OCI-M1 (cell line): ENCODE measurements at regions not wholly inside any gene's neighbourhood (a gene's known extent, or its start where the extent isn't known, plus 50 kb on each side); places are given as distances from the start of the nearest gene placed in this dataset.
A peak's percentile ranks its signal among the peaks of the same experiment; 100 is the strongest.
"Not testable (repeated sequence)": the region's sequence is repeated elsewhere in the genome, so short reads cannot be mapped to it uniquely, and the experiment has no call there.

Experiments used
- DNase-seq: peaks from one replicate; lab custom pipeline; 2025; lab: John Stamatoyannopoulos, UW

DNA sequence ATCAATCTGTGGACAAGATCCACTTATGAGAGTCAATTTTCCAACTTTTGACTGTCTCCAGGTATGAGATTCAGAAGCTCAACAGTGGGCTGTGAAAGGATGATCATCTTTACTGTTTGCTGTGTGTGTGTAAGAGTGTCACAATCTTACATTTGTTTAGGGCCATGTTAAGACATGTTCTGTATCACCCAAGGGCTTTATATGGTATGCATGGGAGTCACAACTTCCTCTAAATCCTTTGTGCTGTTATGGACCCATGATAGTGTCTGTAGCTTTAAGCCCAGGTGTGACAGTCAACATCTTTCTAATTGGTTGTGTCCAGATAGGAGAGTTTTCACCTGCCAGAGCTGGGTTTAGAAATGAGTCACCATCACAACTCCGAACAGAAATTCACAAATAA, 70.2 kb downstream of the ZNF726 start:
- not testable (repeated sequence) for DNase-seq

DNA sequence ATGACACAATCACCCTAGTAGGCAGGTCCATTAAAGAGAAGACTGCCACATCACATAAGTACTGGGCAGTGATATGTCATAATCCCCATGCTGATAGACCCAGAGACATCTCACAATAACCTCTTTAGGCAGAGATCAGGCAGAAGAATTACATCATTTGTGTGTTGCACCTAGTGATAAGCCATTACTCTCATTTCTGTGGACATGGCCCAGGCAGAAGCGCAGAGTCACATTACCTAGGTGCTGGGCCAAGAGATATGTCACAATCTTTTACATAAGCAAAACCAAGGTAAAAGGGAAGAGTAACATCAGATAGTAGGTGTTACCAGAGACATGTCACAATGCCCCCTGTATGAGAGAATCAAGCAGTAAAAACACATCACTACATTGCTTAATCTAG, 71.9 kb downstream of the ZNF726 start:
- DNase-seq: peak; percentile 58

DNA sequence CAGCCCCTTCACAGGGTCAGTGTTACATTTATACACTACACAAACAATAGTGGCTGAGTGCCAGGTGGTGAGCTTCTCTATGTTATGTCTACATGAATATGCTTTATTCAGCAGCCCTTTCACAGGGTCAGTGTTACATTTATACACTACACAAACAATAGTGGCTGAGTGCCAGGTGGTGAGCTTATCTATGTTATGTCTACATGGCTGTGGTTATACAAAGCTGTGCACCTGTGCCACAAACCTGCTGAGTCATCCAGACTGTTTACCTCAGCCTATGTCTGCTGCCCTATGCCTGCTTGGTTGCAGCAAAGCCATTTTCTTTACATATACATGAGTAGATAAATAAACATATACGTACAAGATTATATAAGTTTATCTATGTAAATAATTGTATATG, 76.5 kb downstream of the ZNF726 start:
- DNase-seq: peak; percentile 84

DNA sequence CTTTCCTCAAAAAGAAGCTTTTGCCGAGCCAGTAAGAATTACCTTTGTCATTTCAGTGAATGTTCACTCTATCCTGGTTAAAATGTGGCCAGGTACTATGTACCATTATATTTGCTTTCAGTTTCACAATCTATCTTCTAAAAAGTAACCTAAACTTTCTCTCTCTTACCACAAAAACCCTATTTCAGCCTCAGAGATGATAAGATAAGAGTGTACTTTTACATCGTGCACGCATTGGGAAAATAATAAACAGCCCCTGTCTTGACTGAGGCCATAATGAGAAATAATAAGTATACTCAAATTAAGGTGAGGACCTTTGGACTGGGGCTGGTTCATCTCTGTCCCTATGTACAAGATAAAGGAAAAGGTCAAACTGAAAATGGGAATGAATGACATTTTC, 77.7 kb downstream of the ZNF726 start:
- peak; percentile 83 for DNase-seq

DNA sequence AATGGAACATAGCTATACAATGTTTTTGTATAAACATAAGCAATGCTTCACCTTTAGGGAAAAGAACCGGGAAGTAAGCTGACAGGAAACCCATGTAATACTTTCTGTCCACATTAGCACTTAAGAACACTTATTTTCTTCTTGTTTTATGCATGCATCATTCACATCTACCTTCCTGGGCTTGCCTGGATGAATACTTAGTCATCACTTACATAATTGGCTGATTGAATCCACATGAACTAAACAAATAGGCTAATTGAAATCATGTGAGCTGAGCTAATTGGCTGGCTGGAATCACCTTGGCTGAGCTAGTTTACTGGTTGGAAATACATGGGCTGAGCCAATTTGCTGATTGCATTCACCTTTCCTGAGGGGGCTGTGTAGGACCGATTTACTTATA, 78.8 kb downstream of the ZNF726 start:
- DNase-seq: no peak

DNA sequence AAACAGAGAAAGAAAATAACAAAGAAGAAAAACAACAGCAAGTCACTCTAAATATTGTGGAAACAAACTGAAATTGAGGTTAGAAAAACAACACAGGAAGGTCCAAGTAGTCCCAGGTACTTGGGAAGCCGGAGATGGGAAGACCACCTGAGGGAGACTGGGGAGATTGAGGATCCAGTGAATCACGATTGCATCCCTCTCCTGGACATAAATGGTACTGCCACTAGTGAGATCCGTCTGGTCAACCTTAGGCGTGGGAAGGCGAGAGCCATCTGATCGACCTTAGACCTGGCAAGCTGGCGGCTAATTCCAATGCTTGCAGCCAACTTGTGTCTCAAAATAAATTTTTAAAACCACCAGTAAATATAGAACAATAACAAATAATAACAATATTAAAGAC, 81.9 kb downstream of the ZNF726 start:
- DNase-seq: peak; percentile 47

DNA sequence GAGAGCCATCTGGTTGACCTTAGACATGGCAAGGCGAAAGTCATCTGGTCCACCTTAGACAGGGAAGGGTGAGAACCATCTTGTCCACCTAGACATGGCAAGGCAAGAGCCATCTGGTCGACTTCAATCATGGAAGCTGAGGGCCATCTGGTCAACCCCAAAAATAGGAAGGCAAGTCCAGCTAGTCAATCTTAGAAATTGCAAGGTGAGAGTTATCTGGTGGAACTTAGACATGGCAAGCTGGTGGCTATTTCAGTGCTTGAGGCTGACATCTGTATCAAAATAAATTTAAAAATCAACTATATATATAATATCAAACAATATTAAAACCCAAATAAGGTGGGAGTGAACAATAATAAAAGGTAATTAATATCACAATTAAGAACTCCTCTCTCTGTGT, 83.9 kb downstream of the ZNF726 start:
- no peak for DNase-seq

DNA sequence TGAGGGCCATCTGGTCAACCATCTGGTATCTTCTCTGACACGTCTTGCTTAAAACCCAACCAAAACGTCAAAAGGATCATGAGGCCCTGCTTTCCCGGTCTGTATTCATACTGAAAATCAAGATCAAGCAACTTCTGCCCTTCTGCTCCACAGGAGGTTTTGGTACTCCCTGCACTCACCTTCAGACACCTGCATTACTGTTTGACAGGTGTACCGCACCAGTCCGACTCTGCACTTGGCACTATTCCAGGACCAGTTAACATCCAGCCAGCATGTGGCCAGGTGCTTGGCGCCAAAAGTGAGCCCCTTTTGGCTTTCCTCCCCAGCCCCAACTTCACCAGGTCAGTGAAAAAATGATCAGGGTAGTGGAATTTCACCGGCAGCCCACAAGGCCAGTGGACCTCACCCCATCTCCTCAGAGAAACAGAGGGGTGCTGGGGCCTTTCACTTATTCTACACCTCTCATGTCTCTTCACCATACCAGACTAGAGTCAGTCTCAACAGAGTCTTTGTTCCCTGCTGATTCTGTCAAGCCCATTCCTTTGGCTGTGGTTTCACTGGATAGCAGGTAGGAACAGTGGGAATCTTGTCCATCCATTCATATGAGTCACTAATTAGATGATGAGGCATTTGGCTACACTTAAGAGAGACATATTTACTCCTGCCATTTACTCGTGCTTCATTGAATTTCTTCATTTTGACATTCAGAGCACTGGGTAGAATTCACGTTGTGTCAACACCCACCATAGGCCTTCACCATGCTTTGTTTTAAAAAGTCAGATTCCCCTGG, 85.3 kb downstream of the ZNF726 start:
- no peak for DNase-seq

DNA sequence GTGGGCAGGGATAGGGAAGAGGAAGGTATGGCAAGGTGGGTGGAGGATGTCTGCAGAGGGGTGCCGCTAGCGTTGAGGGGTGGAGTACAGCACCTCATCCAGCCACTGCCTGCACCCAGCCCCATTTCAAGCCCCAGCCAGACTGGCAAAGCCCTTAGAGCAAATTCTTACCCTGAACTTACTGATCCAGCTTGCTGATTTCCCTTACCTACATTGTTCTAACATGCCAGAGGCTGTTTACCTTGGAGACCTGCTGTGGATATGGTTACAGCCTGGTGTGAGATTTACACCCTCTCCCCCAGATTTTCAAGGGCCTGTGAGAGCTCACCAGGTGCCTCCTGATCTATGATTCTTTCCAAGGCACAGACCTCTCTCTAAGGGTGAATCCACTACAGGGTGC, 86.0 kb downstream of the ZNF726 start:
- DNase-seq: no peak

DNA sequence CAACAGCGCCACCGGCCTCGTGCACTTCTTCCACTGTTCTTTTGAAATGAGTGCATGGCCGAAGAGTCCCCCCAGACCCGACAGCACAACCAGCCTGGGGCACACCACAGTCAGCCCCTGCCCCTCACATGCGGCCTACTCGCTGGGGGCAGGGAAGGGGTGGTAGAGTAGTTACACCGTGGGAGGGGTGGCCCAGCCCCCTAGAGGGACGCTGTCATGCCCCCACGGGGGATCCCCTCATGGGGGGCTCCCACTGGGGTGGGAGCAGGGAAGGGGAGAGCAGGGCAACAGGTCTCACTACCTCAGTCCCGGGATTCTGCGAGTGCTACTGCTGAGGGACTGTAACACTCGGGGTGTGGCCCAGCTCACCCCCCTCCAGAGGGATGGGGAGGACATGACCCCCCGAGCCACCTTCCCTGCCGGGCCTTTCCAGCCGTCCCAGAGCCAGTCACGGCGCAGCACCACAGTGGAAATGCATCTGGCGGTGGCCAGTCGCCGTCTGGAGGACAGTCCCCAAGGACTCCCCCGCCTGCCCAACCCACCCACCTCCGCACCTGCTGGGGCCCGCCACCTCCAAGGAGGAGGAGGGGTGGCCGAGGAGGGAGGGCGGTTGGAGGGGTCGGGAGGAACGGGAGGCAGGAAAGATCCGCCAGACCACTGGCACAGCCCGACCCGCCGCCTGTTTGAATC, 84.6 kb upstream of the ZNF254 start:
- DNase-seq: no peak

DNA sequence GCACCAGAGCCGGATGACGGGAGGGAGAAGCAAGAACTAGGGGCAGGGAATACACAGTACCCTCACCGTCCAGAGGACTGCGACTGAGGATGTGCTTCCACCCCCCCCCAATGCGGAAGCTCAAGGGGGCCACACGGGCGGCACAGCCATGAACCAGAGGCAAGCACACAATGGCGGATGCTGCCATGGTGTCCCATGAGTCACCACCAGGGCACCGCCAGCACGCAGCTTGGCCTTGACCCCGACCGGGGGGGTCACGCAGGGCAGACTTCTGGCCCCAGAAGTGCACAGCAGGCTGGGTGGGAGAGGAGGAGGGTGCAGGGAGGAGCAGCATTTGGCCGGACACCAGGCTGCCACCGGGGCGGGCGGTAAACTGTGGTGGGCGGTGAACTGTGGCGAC, 83.5 kb upstream of the ZNF254 start:
- DNase-seq: no peak

DNA sequence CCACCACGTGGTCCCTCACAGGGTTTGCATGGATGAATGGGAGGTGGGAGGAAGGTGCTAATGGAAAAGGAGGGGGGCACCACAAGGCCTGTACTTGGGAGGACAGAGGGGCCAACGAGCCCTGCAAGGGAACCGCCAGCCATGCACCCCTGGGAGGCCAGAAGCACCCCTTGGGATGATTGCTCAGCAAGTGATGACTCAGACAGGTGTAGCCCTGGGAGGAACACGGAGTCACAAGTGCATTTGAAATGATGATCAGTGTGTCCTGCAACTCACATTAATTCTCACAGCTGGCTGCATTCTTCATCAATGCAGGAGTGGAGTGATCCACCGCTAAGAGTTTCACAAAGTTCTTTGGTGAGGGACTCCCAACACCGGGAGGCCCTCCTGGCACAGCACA, 82.8 kb upstream of the ZNF254 start:
- DNase-seq: no peak

DNA sequence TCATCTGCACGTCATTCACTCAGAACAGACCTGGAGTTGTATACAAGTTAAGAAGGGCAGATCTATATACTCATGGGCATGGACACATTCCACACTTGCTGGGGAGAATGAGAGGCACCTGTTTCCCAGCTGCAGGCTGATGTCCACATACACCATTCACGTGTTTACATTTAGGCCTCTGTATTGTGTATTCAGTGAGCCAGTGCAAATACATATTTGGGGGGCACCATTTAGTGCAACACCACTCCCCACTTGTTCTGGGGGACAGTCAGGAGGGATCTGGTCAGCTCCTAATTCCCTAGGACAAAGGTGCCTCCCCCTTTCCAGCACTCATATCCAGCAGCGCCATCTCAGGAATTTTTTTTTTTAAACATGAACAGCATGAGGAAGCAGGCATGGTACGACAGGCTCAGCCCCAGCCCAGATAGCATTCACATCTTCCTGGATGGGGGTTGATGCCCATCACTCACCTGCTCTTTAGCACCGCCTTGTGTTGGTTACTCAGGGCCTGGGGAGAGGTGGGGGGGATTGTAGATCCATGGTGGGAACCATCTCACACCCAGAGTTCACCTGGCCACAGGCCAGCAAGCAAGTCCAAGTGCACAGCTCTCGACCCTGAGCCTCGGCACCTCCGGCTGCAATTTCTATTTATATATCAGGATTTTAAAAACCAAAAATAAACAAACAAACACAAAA, 56.9 kb upstream of the ZNF254 start:
- DNase-seq: no peak

DNA sequence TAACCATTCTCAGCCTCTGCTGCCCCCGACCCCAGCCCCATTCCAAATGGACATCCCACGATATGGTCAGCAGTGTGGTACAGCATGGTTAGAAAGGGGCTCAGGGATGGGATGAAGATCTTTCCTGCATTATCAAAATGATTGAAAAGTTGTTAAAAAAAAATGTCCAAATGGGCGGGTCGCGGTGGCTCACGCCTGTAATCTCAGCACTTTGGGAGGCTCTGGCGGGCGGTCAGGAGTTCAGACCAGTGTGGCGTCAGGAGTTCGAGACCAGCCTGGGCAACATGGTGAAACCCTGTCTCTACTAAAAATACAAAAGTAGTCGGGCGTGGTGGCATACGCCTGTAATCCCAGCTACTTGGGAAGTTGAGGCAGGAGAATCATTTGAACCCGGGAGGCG, 54.3 kb upstream of the ZNF254 start:
- no peak for DNase-seq

DNA sequence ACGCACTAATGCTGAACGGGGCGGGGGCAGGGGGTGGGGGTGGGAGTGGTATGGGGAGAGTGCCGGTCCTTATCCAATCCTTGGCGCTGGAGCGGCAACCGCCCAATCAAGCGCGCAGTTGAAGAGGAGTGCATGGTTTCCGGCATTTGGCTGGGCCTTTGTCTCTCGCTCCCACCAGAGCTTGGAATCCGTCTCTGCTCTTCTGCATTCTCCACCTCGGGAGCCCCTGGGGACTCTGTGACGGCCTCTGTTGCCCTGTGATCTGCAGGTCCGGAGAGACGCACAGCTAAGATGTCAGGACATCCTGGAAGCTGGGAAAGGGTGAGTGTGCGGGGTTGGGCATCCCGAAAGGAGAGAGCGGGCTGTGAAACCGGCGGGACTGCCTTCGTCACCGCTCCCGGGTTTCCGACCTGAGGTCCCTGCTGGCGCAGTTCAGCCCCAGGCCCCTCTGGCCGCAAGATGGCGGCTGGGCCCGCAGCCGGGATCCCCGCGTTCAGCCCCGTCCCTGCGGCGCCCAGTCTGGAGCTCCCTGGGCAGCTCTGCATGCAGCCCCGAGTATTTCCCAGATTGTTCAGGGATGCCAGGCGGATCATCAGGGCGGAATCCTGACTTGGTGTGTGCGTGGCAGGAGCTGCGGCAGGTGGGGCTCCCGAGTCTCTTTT, 53.6 kb upstream of the ZNF254 start:
- DNase-seq: peak; percentile 96

DNA sequence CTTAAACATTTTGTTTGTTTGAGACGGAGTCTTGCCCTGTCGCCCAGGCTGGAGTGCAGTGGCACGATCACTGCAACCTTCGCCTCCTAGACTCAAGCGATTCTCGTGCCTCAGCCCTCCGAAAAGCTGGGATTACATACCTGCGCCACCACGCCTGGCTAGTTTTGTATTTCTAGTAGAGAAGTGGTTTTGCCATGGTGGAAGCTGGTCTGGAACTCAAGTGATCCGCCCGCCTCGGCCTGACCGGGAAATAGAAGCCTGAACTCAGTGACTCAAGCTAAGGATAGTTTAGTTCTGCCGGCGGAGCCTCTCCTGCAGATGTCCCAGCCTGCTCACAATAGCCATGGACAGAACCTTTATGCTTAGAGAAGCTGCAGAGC, 53.0 kb upstream of the ZNF254 start:
- peak; percentile 77 for DNase-seq

DNA sequence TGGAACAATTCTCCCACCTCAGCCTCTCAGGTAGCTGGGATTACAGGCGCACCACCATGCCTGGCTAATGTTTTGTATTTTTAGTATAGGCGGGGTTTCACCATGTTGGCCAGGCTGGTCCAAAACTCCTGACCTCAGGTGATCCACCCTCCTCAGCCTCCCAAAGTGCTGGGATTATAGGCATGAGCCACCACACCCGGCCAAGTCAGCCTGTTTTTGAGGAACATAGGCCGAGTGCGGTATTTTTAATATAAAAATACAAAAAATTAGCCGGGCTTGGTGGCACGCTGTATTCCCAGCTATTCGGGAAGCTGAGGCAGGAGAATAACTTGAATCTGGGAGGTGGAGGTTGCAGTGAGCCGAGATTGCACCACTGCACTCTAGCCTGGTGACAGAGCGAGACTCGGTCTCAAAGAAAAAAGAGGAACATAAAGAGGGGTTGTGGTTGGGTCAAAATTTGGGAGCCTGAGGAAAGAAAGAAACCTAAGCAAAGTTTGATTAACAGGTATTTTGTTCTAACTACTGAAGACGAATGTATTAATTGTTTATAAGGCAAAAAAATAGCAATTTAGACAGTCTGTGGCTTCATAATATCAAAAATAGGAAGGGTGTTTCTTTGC, 51.6 kb upstream of the ZNF254 start:
- DNase-seq: peak; percentile 22
